DOHH2 (cell line): ENCODE measurements at regions not wholly inside any gene's neighbourhood (a gene's known extent, or its start where the extent isn't known, plus 50 kb on each side); places are given as distances from the start of the nearest gene placed in this dataset.

Experiments used
- H3F3A ChIP-seq: fragments of 200-600 bp; sonication (generic), shearing (Covaris generic); 2 replicates; pipeline ENCODE4 v1.6.0; 2016; ENCODE audit warnings: antibody characterized with exemption, mild to moderate bottlenecking; ENCODE audit not compliant: control insufficient read depth, insufficient read depth
- H3K27ac ChIP-seq: fragments of 200-600 bp; sonication (generic); 2 replicates; pipeline ENCODE4 v1.5.1; 2014; ENCODE audit warnings: low read depth, mild to moderate bottlenecking, low read length, moderate library complexity
- H3K27me3 ChIP-seq: fragments of 200-600 bp; sonication (generic); 2 replicates; pipeline ENCODE4 v1.6.1; 2014; ENCODE audit warnings: mild to moderate bottlenecking, low read length, mixed read lengths; ENCODE audit not compliant: control insufficient read depth
- H3K36me3 ChIP-seq: fragments of 200-600 bp; sonication (generic); 2 replicates; pipeline ENCODE4 v1.6.1; 2014; ENCODE audit warnings: mild to moderate bottlenecking, low read length, moderate library complexity, mixed read lengths; ENCODE audit not compliant: control insufficient read depth
- H3K4me1 ChIP-seq: fragments of 200-600 bp; sonication (generic); 2 replicates; pipeline ENCODE4 v1.6.1; 2014; ENCODE audit warnings: mild to moderate bottlenecking, low read length, mixed read lengths; ENCODE audit not compliant: control insufficient read depth
- H3K4me2 ChIP-seq: fragments of 200-600 bp; sonication (generic); 2 replicates; pipeline ENCODE4 v1.6.0; 2014; ENCODE audit warnings: mild to moderate bottlenecking, low read length, moderate library complexity
- H3K4me3 ChIP-seq: fragments of 200-600 bp; sonication (generic); 2 replicates; pipeline ENCODE4 v1.5.1; 2014; ENCODE audit warnings: mild to moderate bottlenecking, low read length, mixed read lengths
- H3K79me2 ChIP-seq: fragments of 200-600 bp; sonication (generic); 2 replicates; pipeline ENCODE4 v1.6.1; 2014; ENCODE audit warnings: mild to moderate bottlenecking, low read length, mixed read lengths; ENCODE audit not compliant: control insufficient read depth
- H3K9me2 ChIP-seq: fragments of 200-600 bp; sonication (generic); replicated peaks from 2 replicates; pipeline ENCODE4 v1.6.1; 2014; ENCODE audit warnings: mild to moderate bottlenecking, low read length, mixed read lengths; ENCODE audit not compliant: control insufficient read depth
- H3K9me3 ChIP-seq: fragments of 200-600 bp; sonication (generic); 2 replicates; pipeline ENCODE4 v1.6.1; 2014; ENCODE audit warnings: antibody characterized with exemption, low read length, mixed read lengths; ENCODE audit not compliant: control insufficient read depth, insufficient read depth
- H4K20me1 ChIP-seq: fragments of 200-600 bp; sonication (generic); 2 replicates; pipeline ENCODE4 v1.6.0; 2014; ENCODE audit warnings: low read depth, mild to moderate bottlenecking, antibody characterized with exemption, low read length, moderate library complexity; ENCODE audit not compliant: control insufficient read depth, insufficient read depth
- CTCF ChIP-seq: fragments of 200-600 bp; sonication (generic); IDR thresholded peaks from one replicate; pipeline ENCODE4 v1.5.1; 2014; ENCODE audit warnings: antibody characterized with exemption, mild to moderate bottlenecking, low read depth, low read length; ENCODE audit not compliant: poor library complexity, severe bottlenecking
- EZH2phosphoT487 ChIP-seq: fragments of 200-600 bp; sonication (generic); IDR thresholded peaks from 2 replicates; pipeline ENCODE4 v1.6.1; 2017; ENCODE audit warnings: borderline replicate concordance, mild to moderate bottlenecking, antibody characterized with exemption, low read length, moderate library complexity, mixed read lengths

GRCh38 chr10:78353636-78354035 is 320.0 kb downstream of the RPS24 start:
- TF ChIP-seq EZH2phosphoT487 = no peak
- no peak for TF ChIP-seq CTCF
- Histone ChIP-seq H3F3A (no peaks in the 10 kb centered on the region), H3K27me3 (no peaks in the 10 kb centered on the region), H3K9me2 (no peaks in the 10 kb centered on the region), H3K36me3 (no peaks in the 10 kb centered on the region), H3K4me2 (no peak overlapping the region), H3K4me3 (no peak overlapping the region), H3K79me2 (no peaks in the 10 kb centered on the region), H4K20me1 (no peaks in the 10 kb centered on the region), H3K4me1 (no peaks in the 10 kb centered on the region), H3K9me3 (no peaks in the 10 kb centered on the region), H3K27ac (no peak overlapping the region)

GRCh38 chr10:78354101-78354500 is 320.4 kb downstream of the RPS24 start:
- Histone ChIP-seq H3K4me1 (no peaks in the 10 kb centered on the region), H3K4me3 (no peak overlapping the region), H3K27ac (no peak overlapping the region), H4K20me1 (no peaks in the 10 kb centered on the region), H3K79me2 (no peaks in the 10 kb centered on the region), H3K9me3 (no peaks in the 10 kb centered on the region), H3K27me3 (no peaks in the 10 kb centered on the region), H3K9me2 (no peaks in the 10 kb centered on the region), H3K4me2 (no peak overlapping the region), H3F3A (no peaks in the 10 kb centered on the region), H3K36me3 (no peaks in the 10 kb centered on the region)
- TF ChIP-seq CTCF = no peak
- no peak for TF ChIP-seq EZH2phosphoT487

GRCh38 chr10:78356291-78356900 is 322.7 kb downstream of the RPS24 start:
- no peaks in the 10 kb centered on the region for H3K9me2 ChIP-seq
- H3K4me1 ChIP-seq = no peaks in the 10 kb centered on the region
- TF ChIP-seq EZH2phosphoT487 (no peak), CTCF (no peak)
- H3K4me3 ChIP-seq = no peak overlapping the region
- no peaks in the 10 kb centered on the region for H3K36me3 ChIP-seq
- no peaks in the 10 kb centered on the region for H3K9me3 ChIP-seq
- H4K20me1 ChIP-seq = no peaks in the 10 kb centered on the region
- H3F3A ChIP-seq = no peaks in the 10 kb centered on the region
- H3K79me2 ChIP-seq = no peaks in the 10 kb centered on the region
- no peaks in the 10 kb centered on the region for H3K27me3 ChIP-seq
- H3K4me2 ChIP-seq = no peak overlapping the region
- no peak overlapping the region for H3K27ac ChIP-seq
